HAP-1 (cell line): ENCODE measurements at regions not wholly inside any gene's neighbourhood (a gene's known extent, or its start where the extent isn't known, plus 50 kb on each side); places are given as distances from the start of the nearest gene placed in this dataset.
"Not testable (repeated sequence)": the region's sequence is repeated elsewhere in the genome, so short reads cannot be mapped to it uniquely, and the experiment has no call there.

Source experiments
- DNase-seq, 2 experiments: peaks; one replicate each; pipeline ENCODE4 v3.0.0-alpha.2; 2016 to 2020; ENCODE audit warnings: low spot score in 2 of 2
- H3K27me3 ChIP-seq: fragments of 250-450 bp; sonication (Bioruptor Pico); 2 replicates; pipeline ENCODE4 v1.5.1; 2020; ENCODE audit warnings: low read depth, mild to moderate bottlenecking, moderate library complexity
- H3K36me3 ChIP-seq: fragments of 250-450 bp; sonication (Bioruptor Pico); replicated peaks from 2 replicates; pipeline ENCODE4 v1.5.1; 2020; ENCODE audit warnings: mild to moderate bottlenecking
- H3K4me1 ChIP-seq: fragments of 250-450 bp; sonication (Bioruptor Pico); 2 replicates; pipeline ENCODE4 v1.5.1; 2020; ENCODE audit warnings: mild to moderate bottlenecking
- H3K4me3 ChIP-seq: fragments of 250-450 bp; sonication (Bioruptor Pico); 2 replicates; pipeline ENCODE4 v1.5.1; 2020; ENCODE audit warnings: mild to moderate bottlenecking, moderate library complexity
- H3K9me3 ChIP-seq: fragments of 250-450 bp; sonication (Bioruptor Pico); 2 replicates; pipeline ENCODE4 v1.5.1; 2020; ENCODE audit warnings: mild to moderate bottlenecking, moderate library complexity
- in situ Hi-C: fragments of 300-500 bp; cut with MboI; formaldehyde crosslinking; loops from 3 replicates; pipeline ENCODE4 v1.14.3; 2020; ENCODE audit warnings: low sequenced_read_pairs, inconsistent platforms, mixed read lengths

DNA sequence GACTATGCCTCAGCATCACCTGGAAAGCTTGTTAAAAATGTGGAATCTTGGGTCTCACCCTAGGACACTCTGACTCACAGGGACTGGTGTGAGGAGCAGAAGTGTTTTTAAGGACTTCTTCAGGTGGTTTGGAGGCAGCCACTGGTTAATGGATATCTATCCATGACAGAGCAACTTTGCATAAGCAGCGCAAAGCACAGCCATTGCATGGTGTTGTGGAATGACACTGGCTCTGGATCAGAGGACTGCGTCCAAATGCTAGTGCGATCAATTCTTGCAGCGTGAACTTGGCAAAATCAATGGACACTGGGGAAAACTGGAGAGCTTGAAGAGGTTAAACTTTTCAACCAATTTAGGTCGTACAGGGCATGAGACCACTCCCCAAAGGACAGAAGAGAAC lies 116.8 kb upstream of the FAM78B start:
- in situ Hi-C loops = no loop called here
- H3K4me1 ChIP-seq = no peaks in the 10 kb centered on the region

DNA sequence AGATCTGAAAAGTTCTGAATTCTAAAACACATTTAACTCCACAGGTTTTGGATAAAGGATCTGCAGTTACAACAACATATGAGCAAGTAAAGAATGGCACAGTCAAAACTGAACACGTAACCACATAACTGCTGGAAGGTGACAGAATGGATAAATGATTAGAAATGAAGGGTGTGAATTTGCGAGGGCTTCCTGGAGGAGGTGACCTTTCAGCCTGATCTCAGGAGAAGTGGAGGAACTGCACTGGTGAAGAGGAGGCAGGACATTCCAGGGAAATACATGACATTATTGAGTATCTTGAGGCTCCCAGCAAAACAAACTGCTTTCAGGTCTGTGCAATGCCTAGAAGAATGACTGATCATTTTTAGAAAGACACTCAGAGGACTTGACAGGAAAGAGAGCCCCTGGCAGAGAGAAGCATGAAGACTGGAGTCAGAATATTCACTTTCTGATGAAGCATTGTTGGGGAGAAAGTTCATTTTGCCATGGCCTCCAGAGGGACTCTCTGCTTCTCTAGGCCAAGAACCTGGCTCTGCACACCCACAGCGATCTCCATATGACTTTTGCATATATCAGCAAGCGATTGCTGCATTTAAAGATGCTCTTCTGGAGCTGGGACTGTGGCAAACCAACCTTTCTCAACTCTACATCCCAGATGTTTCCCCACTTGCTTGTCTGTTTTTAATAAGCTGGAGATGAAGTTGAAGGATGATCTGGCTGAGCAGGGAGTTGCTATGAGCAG lies 122.7 kb upstream of the FAM78B start:
- DNase-seq = no peak
- H3K27me3 ChIP-seq = no peaks in the 10 kb centered on the region
- no peak overlapping the region for H3K4me3 ChIP-seq
- H3K4me1 ChIP-seq = no peaks in the 10 kb centered on the region
- no peaks in the 10 kb centered on the region for H3K9me3 ChIP-seq
- no peaks in the 10 kb centered on the region for H3K36me3 ChIP-seq
- in situ Hi-C loops = no loop called here

More for the DNA sequence above, 116.8 kb upstream of the FAM78B start:
- H3K4me3 ChIP-seq = no peak overlapping the region
- H3K9me3 ChIP-seq = no peaks in the 10 kb centered on the region
- DNase-seq = no peak
- no peaks in the 10 kb centered on the region for H3K27me3 ChIP-seq
- H3K36me3 ChIP-seq = no peaks in the 10 kb centered on the region

DNA sequence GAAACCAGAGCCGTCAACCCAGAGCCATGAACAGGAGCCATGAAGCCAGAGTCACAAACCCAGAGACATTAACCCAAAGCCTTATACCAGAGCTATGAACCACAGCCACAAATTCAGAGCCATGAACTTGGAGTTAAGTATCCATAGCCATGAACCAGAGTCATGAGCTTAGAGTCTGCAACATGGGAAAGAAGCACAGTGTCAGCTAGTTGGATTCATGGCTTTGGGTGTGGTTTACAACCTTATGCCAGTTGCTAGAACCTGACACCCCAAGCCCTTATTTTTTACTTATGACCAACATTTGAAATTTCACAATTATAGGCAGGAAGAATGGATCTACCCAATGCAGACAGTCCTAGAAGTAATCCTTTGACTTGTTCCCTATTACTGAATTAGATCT lies 128.9 kb upstream of the FAM78B start:
- H3K9me3 ChIP-seq = no peaks in the 10 kb centered on the region
- no peak overlapping the region for H3K4me3 ChIP-seq
- no peaks in the 10 kb centered on the region for H3K27me3 ChIP-seq
- no peaks in the 10 kb centered on the region for H3K4me1 ChIP-seq
- no peak for DNase-seq
- H3K36me3 ChIP-seq = no peaks in the 10 kb centered on the region
- in situ Hi-C loops = no loop called here

DNA sequence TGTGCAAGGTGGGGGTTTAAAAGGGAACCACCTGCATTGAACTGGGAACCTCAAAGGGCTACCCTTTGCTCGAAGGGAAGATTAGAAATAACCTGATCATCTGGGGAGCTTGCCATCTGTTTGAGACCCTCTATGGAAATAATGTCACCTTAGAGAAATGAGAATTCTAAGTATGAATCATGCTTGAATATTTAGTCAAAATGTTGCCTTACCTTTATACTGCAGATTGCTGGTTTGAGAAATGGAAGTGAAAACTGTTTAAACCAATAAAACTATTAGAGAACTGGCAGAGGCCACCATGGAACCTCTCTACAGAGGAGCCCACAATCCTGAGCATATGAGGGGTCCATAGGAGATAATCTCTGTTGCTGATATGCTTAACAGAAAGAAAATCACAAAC lies 131.2 kb upstream of the FAM78B start:
- no peaks in the 10 kb centered on the region for H3K4me1 ChIP-seq
- in situ Hi-C loops = no loop called here

DNA sequence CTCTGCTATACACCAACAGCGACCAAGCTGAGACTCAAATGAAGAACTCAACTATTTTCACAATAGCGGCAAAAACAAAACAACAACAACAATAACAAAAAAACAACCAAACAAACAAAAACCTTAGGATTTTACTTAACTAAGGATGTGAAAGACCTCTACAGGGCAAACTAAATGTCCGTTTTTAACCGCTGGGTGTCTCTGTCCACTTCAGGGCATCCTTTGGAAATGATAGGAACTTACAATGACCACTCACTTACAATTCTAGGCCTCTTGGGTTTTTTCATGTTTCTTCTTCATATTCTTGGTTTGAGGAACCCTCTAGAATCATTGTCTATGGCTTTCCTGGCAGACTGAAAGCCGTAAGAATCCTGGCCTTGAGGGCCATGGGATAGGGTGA lies 134.0 kb upstream of the FAM78B start:
- in situ Hi-C loops = no loop called here

More for the DNA sequence above, 131.2 kb upstream of the FAM78B start:
- Histone ChIP-seq H3K36me3 (no peaks in the 10 kb centered on the region), H3K27me3 (no peaks in the 10 kb centered on the region), H3K9me3 (no peaks in the 10 kb centered on the region; the same call in 1 of the 2 replicates), H3K4me3 (no peak overlapping the region)
- DNase-seq = no peak

DNA sequence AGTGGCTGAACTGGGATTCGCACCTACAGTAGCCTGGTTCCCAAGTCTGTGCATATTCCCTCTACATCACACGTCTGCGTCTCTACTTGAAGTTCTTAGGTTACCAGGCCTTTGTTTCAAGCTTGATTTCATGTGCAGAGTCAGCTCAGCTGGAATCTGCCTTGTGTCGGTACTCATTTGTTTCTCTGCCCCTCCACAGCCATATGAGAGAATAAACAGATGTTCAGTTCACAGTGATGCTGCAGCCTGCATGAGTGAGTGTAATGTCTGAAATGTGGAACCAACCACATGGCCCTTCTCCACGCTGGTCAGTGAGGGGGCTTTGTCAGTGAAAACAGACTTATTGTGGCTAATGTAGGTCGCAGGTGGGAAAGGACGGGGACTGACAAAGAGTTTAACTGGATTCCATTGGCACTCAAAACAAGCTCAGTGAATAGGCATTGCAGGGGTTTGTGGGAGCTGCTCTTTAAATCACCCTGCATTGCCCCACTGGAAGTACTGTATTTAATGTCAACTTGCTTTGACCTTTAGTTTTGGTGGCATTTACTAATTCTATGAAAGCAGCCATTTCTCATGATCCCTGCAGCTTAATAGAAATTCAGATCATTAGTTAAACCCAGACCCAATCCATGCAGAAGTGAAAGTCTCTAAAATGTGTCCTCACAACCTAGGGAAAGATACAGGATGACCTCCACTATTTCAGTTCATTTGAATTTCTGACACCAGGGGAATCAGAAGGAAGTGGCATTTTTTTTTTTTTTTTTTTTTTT lies 136.4 kb upstream of the FAM78B start:
- DNase-seq = no peak
- no peaks in the 10 kb centered on the region; the same call in 1 of the 2 replicates for H3K9me3 ChIP-seq
- H3K36me3 ChIP-seq = no peaks in the 10 kb centered on the region
- H3K27me3 ChIP-seq = no peaks in the 10 kb centered on the region
- H3K4me3 ChIP-seq = no peak overlapping the region
- H3K4me1 ChIP-seq = no peaks in the 10 kb centered on the region
- in situ Hi-C loops = no loop called here

More for the DNA sequence above, 134.0 kb upstream of the FAM78B start:
- Histone ChIP-seq H3K9me3 (no peaks in the 10 kb centered on the region; the same call in 1 of the 2 replicates), H3K27me3 (no peaks in the 10 kb centered on the region), H3K4me3 (no peak overlapping the region), H3K4me1 (no peaks in the 10 kb centered on the region), H3K36me3 (no peaks in the 10 kb centered on the region)
- DNase-seq = no peak

DNA sequence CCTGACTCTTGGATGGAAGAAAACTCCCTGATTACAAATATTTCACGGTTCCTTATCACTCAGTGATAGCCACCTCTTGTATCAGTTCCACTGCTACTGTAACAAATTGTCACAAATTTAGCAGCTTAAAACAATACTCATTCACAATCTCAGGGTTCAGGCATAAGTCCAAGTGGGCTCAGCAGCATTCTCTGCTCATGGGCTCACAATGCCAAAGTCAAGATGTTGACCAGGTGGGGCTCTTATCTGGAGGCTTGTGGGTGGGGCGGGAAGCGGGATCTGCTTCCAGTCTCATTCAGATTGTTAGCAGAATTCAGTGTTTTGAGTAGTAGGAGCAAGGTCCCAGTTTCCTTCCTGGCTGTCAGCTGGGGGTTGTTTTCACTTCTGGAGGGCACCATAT lies 137.3 kb upstream of the FAM78B start:
- Histone ChIP-seq H3K27me3 (no peaks in the 10 kb centered on the region), H3K4me1 (no peaks in the 10 kb centered on the region)

DNA sequence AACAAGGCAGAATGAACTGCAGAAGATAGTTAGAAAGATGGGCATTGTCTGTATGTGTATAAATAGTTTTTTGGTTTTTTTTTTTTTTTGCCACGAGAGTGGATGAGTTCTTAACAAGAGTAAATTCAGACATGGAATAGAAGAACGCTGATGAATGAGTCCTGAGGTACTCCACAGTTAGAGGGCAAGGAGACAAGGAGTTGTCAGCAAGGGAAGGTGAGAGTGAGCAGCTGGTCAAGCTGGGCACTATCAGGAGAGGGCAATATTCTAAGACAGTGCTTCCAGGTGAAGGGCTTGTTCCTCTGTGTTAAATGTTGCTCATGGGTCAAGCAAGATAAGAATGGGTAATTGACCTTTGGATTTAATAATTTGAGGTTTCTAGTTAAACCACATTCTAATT lies 138.6 kb upstream of the FAM78B start:
- DNase-seq = no peak
- in situ Hi-C loops = no loop called here
- Histone ChIP-seq H3K9me3 (no peaks in the 10 kb centered on the region; the same call in 1 of the 2 replicates), H3K36me3 (no peaks in the 10 kb centered on the region), H3K27me3 (no peaks in the 10 kb centered on the region), H3K4me1 (no peaks in the 10 kb centered on the region), H3K4me3 (no peak overlapping the region)

More for the DNA sequence above, 137.3 kb upstream of the FAM78B start:
- DNase-seq = no peak
- H3K9me3 ChIP-seq = no peaks in the 10 kb centered on the region; the same call in 1 of the 2 replicates
- in situ Hi-C loops = no loop called here
- H3K36me3 ChIP-seq = no peaks in the 10 kb centered on the region
- no peak overlapping the region for H3K4me3 ChIP-seq

DNA sequence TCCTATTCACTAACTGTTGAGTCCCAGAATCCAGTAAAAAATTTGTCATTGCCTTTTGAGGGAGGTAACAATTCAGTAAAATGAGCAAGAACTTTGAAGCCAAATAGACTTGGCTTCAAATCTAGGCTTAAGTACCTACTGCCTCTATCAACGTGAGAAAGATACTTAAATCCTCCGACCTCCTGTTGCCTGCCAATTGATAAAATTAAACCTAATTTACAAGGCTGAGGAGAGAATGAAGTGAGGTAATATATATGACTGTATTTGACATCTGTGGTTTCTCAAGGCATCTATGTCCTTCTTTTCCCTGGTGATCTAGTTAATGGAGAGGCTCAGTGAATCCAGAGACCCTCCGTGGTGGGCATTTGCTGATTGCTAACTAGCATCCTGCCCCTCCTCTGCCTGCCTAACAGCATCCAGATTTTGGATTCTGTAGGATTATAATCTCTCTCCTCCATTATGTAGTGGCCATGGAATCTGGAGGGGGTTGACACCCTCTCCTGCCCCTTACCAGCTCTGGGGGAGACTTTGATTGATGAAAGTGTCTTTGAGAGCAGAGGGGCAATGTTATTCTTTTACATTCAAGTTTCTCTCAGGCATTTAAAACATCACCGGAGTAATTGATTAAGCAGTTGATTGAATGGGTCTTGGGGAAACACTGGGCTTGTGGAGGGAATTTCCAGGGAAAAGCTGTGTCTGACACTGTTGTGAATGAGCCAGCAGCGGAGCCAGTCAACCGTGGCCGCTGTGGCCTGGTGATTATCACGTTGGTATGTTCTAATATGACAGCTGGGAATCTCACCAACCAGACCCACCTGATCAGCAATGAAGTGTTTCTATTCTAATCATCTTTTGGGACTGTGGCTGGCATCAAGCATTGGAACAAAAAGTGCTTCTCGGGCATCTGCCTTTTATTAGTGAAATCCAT lies 140.7 kb upstream of the FAM78B start:
- Histone ChIP-seq H3K9me3 (no peaks in the 10 kb centered on the region), H3K4me1 (no peaks in the 10 kb centered on the region), H3K27me3 (no peaks in the 10 kb centered on the region), H3K4me3 (no peak overlapping the region), H3K36me3 (no peaks in the 10 kb centered on the region)
- in situ Hi-C loops = no loop called here
- no peak for DNase-seq

DNA sequence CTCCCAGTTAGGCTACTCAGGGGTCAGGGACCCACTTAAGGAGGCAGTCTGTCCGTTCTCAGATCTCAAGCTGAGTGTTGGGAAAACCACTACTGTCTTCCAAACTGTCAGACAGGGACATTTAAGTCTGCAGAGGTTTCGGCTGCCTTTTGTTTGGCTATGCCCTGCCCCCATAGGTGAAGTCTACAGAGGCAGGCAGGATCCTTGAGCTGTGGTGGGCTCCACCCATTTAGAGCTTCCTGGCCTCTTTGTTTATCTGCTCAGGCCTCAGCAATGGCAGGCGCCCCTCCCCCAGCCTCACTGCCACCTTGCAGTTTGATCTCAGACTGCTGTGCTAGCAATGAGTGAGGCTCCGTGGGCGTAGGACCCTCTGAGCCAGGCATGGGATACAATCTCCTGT lies 149.5 kb upstream of the FAM78B start:
- H3K36me3 ChIP-seq, DNase-seq, H3K27me3 ChIP-seq, H3K4me1 ChIP-seq, H3K9me3 ChIP-seq, in situ Hi-C loops, H3K4me3 ChIP-seq: not testable (repeated sequence)

DNA sequence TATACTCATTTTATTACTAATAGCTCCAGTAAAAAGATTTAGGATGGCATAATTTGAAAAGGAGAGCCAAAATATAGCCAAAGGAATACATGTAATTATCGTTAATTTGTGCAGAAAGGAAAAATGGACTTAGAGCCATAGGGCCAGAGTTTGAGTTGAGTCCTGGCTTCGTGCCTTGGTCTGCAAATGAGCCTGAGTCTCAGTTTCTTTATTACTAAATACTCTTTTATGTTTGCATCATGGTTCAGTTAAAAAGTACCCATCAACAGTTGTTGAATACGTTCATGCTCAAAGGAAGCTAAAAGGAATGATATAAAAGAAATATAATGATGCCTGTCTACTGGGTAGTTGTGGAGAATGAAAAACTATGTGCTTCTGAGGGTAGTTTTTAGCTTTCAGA lies 155.7 kb upstream of the FAM78B start:
- DNase-seq = no peak
- in situ Hi-C loops = no loop called here

DNA sequence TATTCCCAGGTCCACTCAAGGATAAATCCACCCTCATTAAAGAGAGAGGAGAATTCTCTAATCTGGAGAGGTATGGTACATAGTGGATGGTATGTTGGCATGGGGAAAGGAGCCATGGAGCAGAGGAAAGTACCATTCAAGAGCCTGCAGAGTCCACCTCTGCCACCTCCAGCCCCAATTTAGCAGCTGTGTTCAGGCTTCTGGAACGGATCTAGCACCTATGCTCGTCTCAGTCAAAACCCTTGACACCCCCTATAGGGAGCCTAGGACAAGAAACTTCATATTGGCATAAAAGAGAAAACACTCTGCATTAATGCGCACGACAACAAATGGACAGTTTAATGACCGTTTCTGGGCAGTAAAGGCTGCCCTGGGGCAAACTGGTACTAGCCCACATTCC lies 161.1 kb upstream of the FAM78B start:
- in situ Hi-C loops = no loop called here
- Histone ChIP-seq H3K4me1 (no peaks in the 10 kb centered on the region), H3K27me3 (no peaks in the 10 kb centered on the region), H3K4me3 (no peak overlapping the region), H3K9me3 (no peaks in the 10 kb centered on the region), H3K36me3 (no peaks in the 10 kb centered on the region)
- no peak for DNase-seq

More for the DNA sequence above, 155.7 kb upstream of the FAM78B start:
- H3K27me3 ChIP-seq = no peaks in the 10 kb centered on the region
- no peaks in the 10 kb centered on the region for H3K9me3 ChIP-seq
- H3K4me3 ChIP-seq = no peak overlapping the region
- no peaks in the 10 kb centered on the region for H3K36me3 ChIP-seq
- no peaks in the 10 kb centered on the region for H3K4me1 ChIP-seq

DNA sequence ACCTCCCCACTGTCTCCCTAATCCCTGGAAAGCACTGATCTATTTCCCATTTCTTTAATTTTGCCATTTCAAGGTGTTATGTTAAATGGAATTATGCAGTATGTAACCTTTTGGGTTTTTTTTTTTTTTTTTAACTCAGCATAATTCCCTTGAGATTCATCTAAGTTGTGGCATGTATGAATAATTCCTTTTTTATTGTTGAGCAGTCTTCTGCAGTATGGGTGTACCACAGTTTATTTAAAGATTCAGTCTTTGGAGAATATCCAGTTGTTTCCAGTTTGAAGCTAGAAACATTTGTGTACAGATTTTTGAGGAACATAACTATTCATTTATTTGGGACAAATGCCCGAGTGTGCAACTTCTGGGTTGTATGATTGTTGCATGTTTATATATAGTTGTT lies 162.2 kb upstream of the FAM78B start:
- no peaks in the 10 kb centered on the region for H3K36me3 ChIP-seq
- no peak overlapping the region for H3K4me3 ChIP-seq
- DNase-seq = no peak
- in situ Hi-C loops = no loop called here
- H3K4me1 ChIP-seq = no peaks in the 10 kb centered on the region
- no peaks in the 10 kb centered on the region for H3K9me3 ChIP-seq
- H3K27me3 ChIP-seq = 0 out of 2 replicates have a peak, but pooled peaks cover 3% of the 10 kb centered on the region
